ENCODE measurements at regions not wholly inside any gene's neighbourhood (a gene's known extent, or its start where the extent isn't known, plus 50 kb on each side); places are given as distances from the start of the nearest gene placed in this dataset.

GRCh38 chr17:74020522-74020921 lies 183.0 kb upstream of the RPL38 start:
- no peak for FAIRE-seq

More at GRCh38 chr17:74020522-74020921, 183.0 kb upstream of the RPL38 start:
- no TSS peak for BruUV-seq (replicated peaks)
- 0 out of 2 replicates have a peak, but pooled peaks cover 4% of the 10 kb centered on the region for H4K20me1 ChIP-seq (replicated peaks; ENCODE audit: control insufficient read depth, insufficient read depth, low read length)
- ChIA-PET POLR2A (no interaction called here), CTCF (ENCODE audit: low intra/inter-chr PET ratio) (no interaction called here)
- H3K79me2 ChIP-seq (ENCODE audit: control insufficient read depth, insufficient read depth, low read length), result no peaks in the 10 kb centered on the region
- H3K36me3 ChIP-seq (ENCODE audit: control insufficient read depth, insufficient read depth, low read length), result no peaks in the 10 kb centered on the region
- H3K4me1 ChIP-seq (replicated peaks in 1 of 2; ENCODE audit: control insufficient read depth in 2 of 2, insufficient read depth in 2 of 2, low read length in 2 of 2), result no peaks in the 10 kb centered on the region
- 0% methylated on average over 1 of the region's 3 CpGs for WGBS (ENCODE audit: insufficient coverage, low coverage, missing lambda C conversion rate)
- intact Hi-C loops (cut with micrococcal nuclease), result no loop called here
- H3K9me1 ChIP-seq (ENCODE audit: control insufficient read depth, insufficient read depth, low read length), result no peaks in the 10 kb centered on the region
- peaks cover 10 to 37% of the 10 kb centered on the region in 2 experiments; a peak in 4 of 5 replicates for H3K27me3 ChIP-seq (ENCODE audit: control insufficient read depth in 2 of 2, insufficient read depth in 2 of 2, low read length in 2 of 2)
- TF ChIP-seq ZFP1 (CRISPR knock-in tag; IDR thresholded peaks at IDR 0.05), result no peak
- no peak for TF ChIP-seq ZC3H8 (IDR thresholded peaks at IDR 0.05)
- no peak for TF ChIP-seq MTA3 (IDR thresholded peaks at IDR 0.05; ENCODE audit: borderline replicate concordance)
- no peak for TF ChIP-seq NCOA6 (IDR thresholded peaks at IDR 0.05)
- no peak for TF ChIP-seq XRCC5 (IDR thresholded peaks at IDR 0.05; ENCODE audit: low read depth, low read length)
- TF ChIP-seq NR3C1 (CRISPR knock-in tag; IDR thresholded peaks at IDR 0.05), result no peak
- no peak for TF ChIP-seq FOXA1 (IDR thresholded peaks at IDR 0.05; ENCODE audit: borderline replicate concordance)
- TF ChIP-seq JUND (IDR thresholded peaks at IDR 0.05; ENCODE audit: borderline replicate concordance, low read depth, low read length), result no peak
- TF ChIP-seq JUND (tag; IDR thresholded peaks at IDR 0.05; ENCODE audit: borderline replicate concordance, low read depth, low read length), result no peak
- TF ChIP-seq ELK3 (CRISPR knock-in tag; IDR thresholded peaks at IDR 0.05), result no peak
- DNase-seq (ENCODE audit: extremely low read depth in 1 of 4, low spot score in 3 of 4) (no peak), ATAC-seq (no peak)
- no peak overlapping the region for H3K9ac ChIP-seq (ENCODE audit: insufficient read depth in 1 of 2, low read depth in 2 of 2, low read length in 2 of 2)
- H2AFZ ChIP-seq (ENCODE audit: low read depth, low read length), result no peak overlapping the region
- no peak overlapping the region for H3K4me2 ChIP-seq (ENCODE audit: insufficient read depth, low read length)
- no peak overlapping the region for H3K4me3 ChIP-seq
- no peaks in the 10 kb centered on the region for H3K9me3 ChIP-seq (replicated peaks; ENCODE audit: control insufficient read depth, insufficient read depth, low read depth, low read length)
- H3K27ac ChIP-seq (ENCODE audit: extremely low read depth, low read depth, low read length), result no peak overlapping the region
- in situ Hi-C loops (cut with MboI), result no loop called here
